Stomach smooth muscle (tissue), 2 donors: ENCODE measurements at regions not wholly inside any gene's neighbourhood (a gene's known extent, or its start where the extent isn't known, plus 50 kb on each side); places are given as distances from the start of the nearest gene placed in this dataset.

ENCODE experiments used
- H3K27ac ChIP-seq: one replicate; pipeline ENCODE4 v1.7.0; 2013; ENCODE audit warnings: mild to moderate bottlenecking, low read length, inconsistent platforms
- H3K27me3 ChIP-seq, 2 donors: one replicate each; pipeline ENCODE4 v1.7.0; 2013; ENCODE audit warnings: low read length in 2 of 2; ENCODE audit not compliant: insufficient read depth in 2 of 2, control insufficient read depth in 1 of 2
- H3K36me3 ChIP-seq, 2 donors: one replicate each; pipeline ENCODE4 v1.7.0; 2013; ENCODE audit warnings: low read length in 2 of 2; ENCODE audit not compliant: control insufficient read depth in 2 of 2, insufficient read depth in 2 of 2
- H3K4me1 ChIP-seq: one replicate; pipeline ENCODE4 v1.7.0; 2013; ENCODE audit warnings: low read length; ENCODE audit not compliant: control insufficient read depth, insufficient read depth
- H3K4me3 ChIP-seq, 2 donors: one replicate each; pipeline ENCODE4 v1.7.0; 2013; ENCODE audit warnings: low read length in 2 of 2
- H3K9ac ChIP-seq, 2 donors: one replicate each; pipeline ENCODE4 v1.7.0; 2013; ENCODE audit warnings: low read length in 2 of 2, mild to moderate bottlenecking in 1 of 2
- H3K9me3 ChIP-seq, 2 donors: one replicate each; pipeline ENCODE4 v1.7.0; 2013; ENCODE audit warnings: low read length in 2 of 2; ENCODE audit not compliant: control insufficient read depth in 2 of 2
- donor health status: healthy.
- donor health status: Pancreatic carcinoma.

GRCh38 chr6:25065666-25066065 lies 129.9 kb upstream of the RIPOR2 start:
- Histone ChIP-seq H3K9ac (no peak overlapping the region), H3K36me3 (no peaks in the 10 kb centered on the region), H3K27me3 (no peaks in the 10 kb centered on the region), H3K9me3 (peaks cover 0 to 1% of the 10 kb centered on the region in 2 donors), H3K4me3 (no peak overlapping the region), H3K4me1 (peaks cover 3% of the 10 kb centered on the region), H3K27ac (no peak overlapping the region)

- no peaks in the 10 kb centered on the region for H3K9me3 ChIP-seq
- no peaks in the 10 kb centered on the region for H3K27me3 ChIP-seq
- no peak overlapping the region for H3K9ac ChIP-seq
- H3K4me1 ChIP-seq, result peaks cover 3% of the 10 kb centered on the region
- H3K4me3 ChIP-seq, result no peak overlapping the region
- no peak overlapping the region for H3K27ac ChIP-seq
- no peaks in the 10 kb centered on the region for H3K36me3 ChIP-seq
Measured at GRCh38 chr6:25066593-25066992, 130.8 kb upstream of the RIPOR2 start.

- no peak overlapping the region for H3K9ac ChIP-seq
- no peak overlapping the region for H3K4me3 ChIP-seq
- H3K27me3 ChIP-seq, result no peaks in the 10 kb centered on the region
- no peaks in the 10 kb centered on the region for H3K36me3 ChIP-seq
- no peak overlapping the region for H3K27ac ChIP-seq
- peaks cover 3% of the 10 kb centered on the region for H3K4me1 ChIP-seq
- H3K9me3 ChIP-seq, result no peaks in the 10 kb centered on the region
Measured at GRCh38 chr6:25068866-25069265, 133.1 kb upstream of the RIPOR2 start.

- H3K9me3 ChIP-seq, result no peaks in the 10 kb centered on the region
- H3K27me3 ChIP-seq, result no peaks in the 10 kb centered on the region
- H3K9ac ChIP-seq, result no peak overlapping the region
- no peak overlapping the region for H3K4me3 ChIP-seq
- peaks cover 3% of the 10 kb centered on the region for H3K4me1 ChIP-seq
- no peaks in the 10 kb centered on the region for H3K36me3 ChIP-seq
- H3K27ac ChIP-seq, result no peak overlapping the region
Measured at GRCh38 chr6:25070547-25071366, 135.0 kb upstream of the RIPOR2 start.

GRCh38 chr6:25078141-25078540 lies 142.4 kb upstream of the RIPOR2 start:
- no peaks in the 10 kb centered on the region for H3K27me3 ChIP-seq
- no peak overlapping the region for H3K9ac ChIP-seq
- no peak overlapping the region for H3K27ac ChIP-seq
- no peaks in the 10 kb centered on the region for H3K4me1 ChIP-seq
- no peaks in the 10 kb centered on the region for H3K36me3 ChIP-seq
- no peak overlapping the region for H3K4me3 ChIP-seq
- H3K9me3 ChIP-seq, result no peaks in the 10 kb centered on the region

GRCh38 chr6:25083784-25084507 lies 148.2 kb upstream of the RIPOR2 start:
- Histone ChIP-seq H3K9ac (no peak overlapping the region), H3K4me3 (no peak overlapping the region), H3K4me1 (no peaks in the 10 kb centered on the region), H3K36me3 (peaks cover 0 to 7% of the 10 kb centered on the region in 2 donors), H3K9me3 (no peaks in the 10 kb centered on the region), H3K27me3 (no peaks in the 10 kb centered on the region), H3K27ac (no peak overlapping the region)

- no peaks in the 10 kb centered on the region for H3K27me3 ChIP-seq
- no peak overlapping the region for H3K9ac ChIP-seq
- no peaks in the 10 kb centered on the region for H3K4me1 ChIP-seq
- peaks cover 0 to 8% of the 10 kb centered on the region in 2 donors for H3K36me3 ChIP-seq
- no peak overlapping the region for H3K27ac ChIP-seq
- no peaks in the 10 kb centered on the region for H3K9me3 ChIP-seq
- no peak overlapping the region for H3K4me3 ChIP-seq
Measured at GRCh38 chr6:25084508-25084833, 148.7 kb upstream of the RIPOR2 start.

GRCh38 chr6:25085756-25086155 lies 150.0 kb upstream of the RIPOR2 start:
- Histone ChIP-seq H3K4me3 (no peak overlapping the region), H3K27me3 (no peaks in the 10 kb centered on the region), H3K9ac (no peak overlapping the region), H3K9me3 (no peaks in the 10 kb centered on the region), H3K36me3 (peaks cover 0 to 10% of the 10 kb centered on the region in 2 donors), H3K4me1 (no peaks in the 10 kb centered on the region), H3K27ac (no peak overlapping the region)

- Histone ChIP-seq H3K4me1 (no peaks in the 10 kb centered on the region), H3K4me3 (no peak overlapping the region), H3K27ac (no peak overlapping the region), H3K9me3 (no peaks in the 10 kb centered on the region), H3K9ac (no peak overlapping the region), H3K27me3 (no peaks in the 10 kb centered on the region), H3K36me3 (peaks cover 0 to 13% of the 10 kb centered on the region in 2 donors)
Measured at GRCh38 chr6:25086500-25087091, 150.8 kb upstream of the RIPOR2 start.

GRCh38 chr6:25088513-25088912 lies 152.8 kb upstream of the RIPOR2 start:
- no peak overlapping the region for H3K27ac ChIP-seq
- H3K4me1 ChIP-seq, result no peaks in the 10 kb centered on the region
- H3K36me3 ChIP-seq, result peaks cover 2 to 21% of the 10 kb centered on the region in 2 donors
- no peaks in the 10 kb centered on the region for H3K9me3 ChIP-seq
- H3K4me3 ChIP-seq, result no peak overlapping the region
- H3K27me3 ChIP-seq, result no peaks in the 10 kb centered on the region
- H3K9ac ChIP-seq, result no peak overlapping the region

GRCh38 chr6:25089442-25089841 lies 153.7 kb upstream of the RIPOR2 start:
- Histone ChIP-seq H3K9ac (no peak overlapping the region), H3K36me3 (peaks cover 5 to 21% of the 10 kb centered on the region in 2 donors), H3K4me1 (no peaks in the 10 kb centered on the region)

More at GRCh38 chr6:25089442-25089841, 153.7 kb upstream of the RIPOR2 start:
- Histone ChIP-seq H3K27ac (no peak overlapping the region), H3K27me3 (no peaks in the 10 kb centered on the region), H3K9me3 (no peaks in the 10 kb centered on the region), H3K4me3 (no peak overlapping the region)
